Mesothelial cell of epicardium (in vitro differentiated cells): ENCODE measurements at regions not wholly inside any gene's neighbourhood (a gene's known extent, or its start where the extent isn't known, plus 50 kb on each side); places are given as distances from the start of the nearest gene placed in this dataset.
A peak's percentile ranks its signal among the peaks of the same experiment; 100 is the strongest.

ENCODE experiments used
- DNase-seq, 2 experiments: peaks; one replicate each; pipeline ENCODE4 v3.0.0; 2021; ENCODE audit warnings: low spot score in 2 of 2; ENCODE audit not compliant: unreplicated experiment in 2 of 2
- H3K27ac Mint-ChIP-seq: 2 replicates; pipeline ENCODE4 v1.8.0; 2021; ENCODE audit warnings: mixed read lengths
- H3K27me3 Mint-ChIP-seq: 2 replicates; pipeline ENCODE4 v1.8.0; 2021; ENCODE audit warnings: low read depth, mixed read lengths
- H3K36me3 Mint-ChIP-seq: 2 replicates; pipeline ENCODE4 v1.8.0; 2021; ENCODE audit warnings: mixed read lengths
- H3K4me1 Mint-ChIP-seq: 2 replicates; pipeline ENCODE4 v1.8.0; 2021; ENCODE audit warnings: mixed read lengths
- H3K4me3 Mint-ChIP-seq: 2 replicates; pipeline ENCODE4 v1.8.0; 2021; ENCODE audit warnings: mild to moderate bottlenecking, moderate library complexity, mixed read lengths
- H3K9me3 Mint-ChIP-seq: 2 replicates; pipeline ENCODE4 v1.8.0; 2021; ENCODE audit warnings: mixed read lengths
- TF ChIP-seq, protein P1 (sequence below): fragments of 200-600 bp; sonication (generic); IDR thresholded peaks from one replicate; pipeline ENCODE4 v1.5.0; 2021; ENCODE audit warnings: antibody characterized with exemption; ENCODE audit not compliant: unreplicated experiment

DNA sequence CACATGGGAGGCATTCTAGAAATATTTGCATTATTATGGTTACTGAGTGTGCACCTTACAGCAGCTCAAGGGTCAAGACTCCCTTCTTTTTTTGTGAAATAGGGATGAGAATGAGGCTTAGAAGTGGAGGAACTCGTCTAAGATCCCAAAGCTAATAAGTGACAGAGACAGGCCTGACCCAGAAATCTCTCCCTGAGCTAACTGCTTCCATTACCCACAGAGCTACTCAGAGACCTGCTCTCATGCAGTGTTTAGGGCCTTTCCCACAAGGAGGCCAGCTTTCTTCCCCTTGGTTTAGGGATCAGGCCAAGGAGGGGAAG is 301.7 kb downstream of the RPS24 start:
- Mint-ChIP-seq H3K4me3 (no peak overlapping the region), H3K9me3 (no peaks in the 10 kb centered on the region), H3K27me3 (no peaks in the 10 kb centered on the region), H3K27ac (no peak overlapping the region), H3K4me1 (peaks cover 28% of the 10 kb centered on the region), H3K36me3 (no peaks in the 10 kb centered on the region)
- TF ChIP-seq, protein P1, sequence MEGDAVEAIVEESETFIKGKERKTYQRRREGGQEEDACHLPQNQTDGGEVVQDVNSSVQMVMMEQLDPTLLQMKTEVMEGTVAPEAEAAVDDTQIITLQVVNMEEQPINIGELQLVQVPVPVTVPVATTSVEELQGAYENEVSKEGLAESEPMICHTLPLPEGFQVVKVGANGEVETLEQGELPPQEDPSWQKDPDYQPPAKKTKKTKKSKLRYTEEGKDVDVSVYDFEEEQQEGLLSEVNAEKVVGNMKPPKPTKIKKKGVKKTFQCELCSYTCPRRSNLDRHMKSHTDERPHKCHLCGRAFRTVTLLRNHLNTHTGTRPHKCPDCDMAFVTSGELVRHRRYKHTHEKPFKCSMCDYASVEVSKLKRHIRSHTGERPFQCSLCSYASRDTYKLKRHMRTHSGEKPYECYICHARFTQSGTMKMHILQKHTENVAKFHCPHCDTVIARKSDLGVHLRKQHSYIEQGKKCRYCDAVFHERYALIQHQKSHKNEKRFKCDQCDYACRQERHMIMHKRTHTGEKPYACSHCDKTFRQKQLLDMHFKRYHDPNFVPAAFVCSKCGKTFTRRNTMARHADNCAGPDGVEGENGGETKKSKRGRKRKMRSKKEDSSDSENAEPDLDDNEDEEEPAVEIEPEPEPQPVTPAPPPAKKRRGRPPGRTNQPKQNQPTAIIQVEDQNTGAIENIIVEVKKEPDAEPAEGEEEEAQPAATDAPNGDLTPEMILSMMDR: no peak
- no peak for DNase-seq

DNA sequence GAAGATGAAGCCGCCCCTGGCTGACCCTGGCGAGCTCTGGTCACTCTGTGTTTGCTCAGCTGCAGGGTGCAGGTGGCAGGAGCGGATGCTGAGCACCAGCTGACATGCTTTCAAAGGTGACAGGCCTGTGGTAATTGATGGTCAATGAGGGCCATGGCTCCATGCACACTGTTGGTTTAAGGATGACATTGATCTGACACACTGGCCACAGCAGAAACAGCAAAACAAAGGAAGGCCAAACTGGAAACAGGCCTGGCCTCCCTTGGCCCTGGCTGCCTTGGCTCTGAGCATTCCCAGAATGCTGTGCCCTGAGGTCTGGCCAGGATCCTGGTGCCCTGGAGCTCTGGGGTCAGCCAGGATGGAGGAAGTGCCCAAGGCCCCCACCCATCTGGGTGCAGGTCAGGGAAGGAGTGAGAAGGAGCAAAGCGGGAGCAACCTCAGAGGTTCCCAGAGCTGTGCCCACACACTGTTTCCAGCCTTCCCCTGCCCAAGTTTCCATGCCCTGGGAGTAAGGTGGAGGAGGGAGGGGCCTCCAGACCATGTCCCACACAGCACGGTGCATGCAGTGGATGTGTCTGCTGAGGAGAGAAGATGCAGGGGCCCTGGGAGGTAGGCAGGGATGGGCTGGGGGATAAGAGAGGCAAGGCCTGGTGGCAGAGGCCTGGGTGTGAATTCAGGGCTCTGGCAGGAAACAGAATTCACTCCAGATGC is 302.2 kb downstream of the RPS24 start:
- Mint-ChIP-seq H3K27ac (no peak overlapping the region), H3K9me3 (no peaks in the 10 kb centered on the region), H3K36me3 (no peaks in the 10 kb centered on the region), H3K4me3 (no peak overlapping the region), H3K27me3 (no peaks in the 10 kb centered on the region), H3K4me1 (peaks cover 26% of the 10 kb centered on the region)
- DNase-seq: peak in 1 of 2 experiments; percentile 20
- TF ChIP-seq, protein P1: no peak

DNA sequence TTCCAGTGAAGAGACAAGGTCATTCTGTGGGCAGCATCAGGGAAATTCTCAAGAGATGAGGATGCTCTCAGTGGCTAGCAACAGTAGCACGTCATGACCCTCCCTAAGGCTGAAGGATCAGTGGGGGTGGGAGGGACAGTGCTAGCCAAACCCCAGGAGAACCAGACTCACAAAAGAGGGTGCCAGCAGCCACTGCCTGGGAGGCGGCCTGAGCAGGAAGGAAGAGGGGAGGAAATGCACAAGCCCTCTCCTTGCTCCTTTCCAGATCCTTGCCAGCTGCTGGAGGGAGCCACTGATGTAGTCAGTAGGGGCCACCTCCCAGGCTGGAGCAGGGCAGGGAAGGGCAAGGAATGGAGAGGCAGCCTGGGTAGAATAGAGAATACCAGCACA is 302.7 kb downstream of the RPS24 start:
- Mint-ChIP-seq H3K36me3 (no peaks in the 10 kb centered on the region), H3K27me3 (no peaks in the 10 kb centered on the region), H3K4me3 (no peak overlapping the region), H3K27ac (no peak overlapping the region), H3K4me1 (peaks cover 20% of the 10 kb centered on the region), H3K9me3 (no peaks in the 10 kb centered on the region)
- TF ChIP-seq, protein P1: no peak
- DNase-seq: peak in 1 of 2 experiments; percentile 17

DNA sequence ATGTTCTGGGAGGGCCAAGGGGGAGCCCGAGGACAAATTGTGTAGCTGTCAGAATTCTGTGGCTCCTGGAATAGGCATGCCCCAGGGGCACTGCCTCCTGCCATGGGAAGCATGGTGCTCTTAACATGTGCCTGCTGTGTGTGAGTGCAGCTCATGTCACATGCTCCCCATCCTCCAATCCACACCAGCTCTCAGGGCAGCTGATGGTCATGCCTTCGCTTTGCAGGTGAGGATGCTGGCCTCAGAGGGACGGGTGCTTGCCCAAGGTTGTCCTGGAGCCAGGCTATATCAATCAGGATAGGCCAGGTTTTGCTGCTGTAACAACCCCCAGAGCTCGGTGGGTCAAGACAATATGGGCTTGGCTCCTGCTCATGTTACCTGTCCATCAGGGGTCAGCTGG is 303.4 kb downstream of the RPS24 start:
- TF ChIP-seq, protein P1: no peak
- no peaks in the 10 kb centered on the region for H3K36me3 Mint-ChIP-seq
- H3K27ac Mint-ChIP-seq: no peak overlapping the region
- no peaks in the 10 kb centered on the region for H3K27me3 Mint-ChIP-seq
- no peak overlapping the region for H3K4me3 Mint-ChIP-seq
- DNase-seq: peak in 1 of 2 experiments; percentile 16
- H3K4me1 Mint-ChIP-seq: peaks cover 17% of the 10 kb centered on the region
- H3K9me3 Mint-ChIP-seq: no peaks in the 10 kb centered on the region

DNA sequence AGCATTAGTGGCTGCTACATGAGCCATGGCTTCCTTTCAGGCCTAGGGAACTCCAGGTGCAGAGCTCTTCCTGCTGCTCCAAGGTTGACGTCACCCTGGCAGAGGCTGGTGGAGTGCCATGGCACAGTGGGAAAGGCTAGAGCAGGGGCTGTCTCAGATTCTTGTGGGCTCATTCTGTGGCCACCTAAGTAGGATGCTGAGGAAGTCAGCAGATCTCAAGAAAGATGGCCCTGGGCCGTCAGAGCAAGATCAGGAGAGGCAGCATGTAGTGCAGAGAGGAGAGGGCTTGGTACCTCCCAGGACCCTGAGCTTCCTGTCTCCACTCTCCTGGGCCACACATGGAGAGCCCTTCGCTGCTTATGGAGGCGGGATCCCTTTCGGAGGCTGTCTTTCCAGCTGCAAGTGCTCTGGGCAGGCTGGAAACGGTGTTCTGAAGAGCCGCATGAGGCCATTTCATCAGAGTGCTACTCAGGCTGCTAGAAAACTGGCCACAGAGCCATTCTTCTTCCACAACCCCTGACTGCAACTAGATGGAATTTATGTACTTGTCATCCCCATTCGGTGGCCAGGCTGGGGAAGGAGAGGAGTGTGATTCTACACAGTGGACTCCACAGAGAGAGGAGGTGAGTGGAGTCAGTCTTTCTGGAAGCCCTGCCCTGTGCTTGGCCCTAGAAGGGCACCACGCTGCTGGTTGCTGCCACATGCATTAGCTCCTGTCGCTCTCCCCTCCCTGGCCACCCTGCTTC is 304.2 kb downstream of the RPS24 start:
- Mint-ChIP-seq H3K9me3 (no peaks in the 10 kb centered on the region), H3K27me3 (no peaks in the 10 kb centered on the region), H3K4me3 (no peak overlapping the region), H3K4me1 (peaks cover 18% of the 10 kb centered on the region), H3K27ac (no peak overlapping the region), H3K36me3 (no peaks in the 10 kb centered on the region)
- TF ChIP-seq, protein P1: no peak
- peak in 1 of 2 experiments; percentile 19 for DNase-seq
